SK-N-SH (cell line): ENCODE measurements at regions not wholly inside any gene's neighbourhood (a gene's known extent, or its start where the extent isn't known, plus 50 kb on each side); places are given as distances from the start of the nearest gene placed in this dataset.

Source experiments
- CTCF ChIA-PET: fragments of 300-600, 350-600 bp; formaldehyde crosslinking; extraction: SDS; loops from one replicate; lab custom pipeline; 2021; lab: Yijun Ruan, JAX
- POLR2A ChIA-PET: fragments of 350-600 bp; sonication (Branson Sonifier 250); formaldehyde crosslinking; extraction: SDS; loops from one replicate; lab custom pipeline; 2020; ENCODE audit warnings: antibody characterized with exemption, inconsistent platforms; lab: Yijun Ruan, JAX
- DNase-seq: peaks from one replicate; pipeline ENCODE4 v3.0.0; 2012
- H2AFZ ChIP-seq: fragments of 200-600 bp; sonication (generic); 2 replicates; pipeline ENCODE4 v1.8.1; 2016; ENCODE audit warnings: antibody characterized with exemption, mild to moderate bottlenecking, low read depth
- H3F3A ChIP-seq: fragments of 200-600 bp; sonication (generic); replicated peaks from 2 replicates; pipeline ENCODE3; 2016; ENCODE audit warnings: antibody characterized with exemption, mild to moderate bottlenecking; ENCODE audit not compliant: insufficient read depth
- H3K27ac ChIP-seq, 2 experiments: fragments of 200-500 bp in 1 of 2; fragments of 200-600 bp in 1 of 2; sonication (Bioruptor generic) in 1 of 2; sonication (generic), shearing (Covaris generic) in 1 of 2; 2 replicates each; pipeline versions ENCODE4 v1.5.1 to v1.6.1; 2014 to 2016; ENCODE audit warnings: low read depth in 2 of 2, inconsistent platforms in 1 of 2, low read length in 1 of 2, mild to moderate bottlenecking in 1 of 2, mixed read lengths in 1 of 2
- H3K27me3 ChIP-seq: fragments of 200-600 bp; sonication (generic), shearing (Covaris generic); 2 replicates; pipeline ENCODE4 v1.6.1; 2016; ENCODE audit warnings: mixed run types; ENCODE audit not compliant: insufficient read depth
- H3K36me3 ChIP-seq, 2 experiments: fragments of 200-500 bp in 1 of 2; fragments of 200-600 bp in 1 of 2; sonication (Bioruptor generic) in 1 of 2; sonication (generic) in 1 of 2; replicated peaks in 1 of 2; 2 replicates each; pipeline versions ENCODE3 to v1.5.1; 2014 to 2016; ENCODE audit warnings: low read length in 1 of 2, mild to moderate bottlenecking in 1 of 2; ENCODE audit not compliant: insufficient read depth in 2 of 2, control insufficient read depth in 1 of 2
- H3K4me1 ChIP-seq, 2 experiments: fragments of 200-500 bp in 1 of 2; fragments of 200-600 bp in 1 of 2; sonication (Bioruptor generic) in 1 of 2; sonication (generic), shearing (Covaris generic) in 1 of 2; 2 replicates each; pipeline versions ENCODE4 v1.5.1 to v1.6.1; 2014 to 2016; ENCODE audit warnings: low read depth in 1 of 2, low read length in 1 of 2, mixed run types in 1 of 2; ENCODE audit not compliant: insufficient read depth in 2 of 2, control insufficient read depth in 1 of 2
- H3K4me2 ChIP-seq: fragments of 200-600 bp; sonication (generic), shearing (Covaris generic); 2 replicates; pipeline ENCODE4 v1.6.1; 2017; ENCODE audit warnings: mixed run types
- H3K4me3 ChIP-seq, 2 experiments: fragments of 200-500 bp in 1 of 2; fragments of 200-600 bp in 1 of 2; sonication (Bioruptor generic) in 1 of 2; sonication (generic), shearing (Covaris generic) in 1 of 2; 2 replicates each; pipeline versions ENCODE4 v1.5.1 to v1.8.1; 2014 to 2016; ENCODE audit warnings: low read depth in 2 of 2, inconsistent platforms in 1 of 2, low read length in 1 of 2, mild to moderate bottlenecking in 1 of 2, mixed read lengths in 1 of 2, moderate library complexity in 1 of 2
- H3K79me2 ChIP-seq: fragments of 200-600 bp; sonication (generic); 2 replicates; pipeline ENCODE4 v1.8.1; 2017; ENCODE audit warnings: mild to moderate bottlenecking; ENCODE audit not compliant: insufficient read depth
- H3K9ac ChIP-seq: fragments of 200-600 bp; sonication (generic); 2 replicates; pipeline ENCODE4 v1.6.1; 2017; ENCODE audit warnings: mixed run types
- H3K9me2 ChIP-seq: fragments of 200-600 bp; sonication (generic); 2 replicates; pipeline ENCODE4 v1.6.1; 2017; ENCODE audit warnings: mixed run types
- H3K9me3 ChIP-seq: fragments of 200-600 bp; sonication (generic); 2 replicates; pipeline ENCODE4 v1.6.1; 2017; ENCODE audit warnings: mixed run types, mild to moderate bottlenecking, moderate library complexity
- H4K20me1 ChIP-seq: fragments of 200-600 bp; sonication (generic); 2 replicates; pipeline ENCODE4 v1.6.1; 2017; ENCODE audit warnings: mild to moderate bottlenecking, mixed run types; ENCODE audit not compliant: insufficient read depth
- EP300 ChIP-seq, 2 experiments: IDR thresholded peaks; 2 replicates each; pipeline versions ENCODE4 v1.4.0 to v1.6.1; 2012; ENCODE audit warnings: borderline replicate concordance in 1 of 2, low read depth in 1 of 2, low read length in 1 of 2
- FOSL2 ChIP-seq: IDR thresholded peaks from 2 replicates; pipeline ENCODE4 v1.4.0; 2012; ENCODE audit warnings: low read depth, mild to moderate bottlenecking, moderate library complexity, borderline replicate concordance
- JUND ChIP-seq: IDR thresholded peaks from 2 replicates; pipeline ENCODE4 v1.4.0; 2012
- NFIC ChIP-seq: IDR thresholded peaks from 2 replicates; pipeline ENCODE4 v1.4.0; 2012; ENCODE audit warnings: borderline replicate concordance
- PBX3 ChIP-seq: IDR thresholded peaks from 2 replicates; pipeline ENCODE4; 2012
- POLR2AphosphoS5 ChIP-seq: IDR thresholded peaks from 2 replicates; pipeline ENCODE4 v1.6.1; 2012; ENCODE audit warnings: low read depth, low read length
- RFX5 ChIP-seq: IDR thresholded peaks from 2 replicates; pipeline ENCODE4 v1.6.1; 2012; ENCODE audit warnings: mild to moderate bottlenecking, improper control_type of control experiment, low read length
- TCF12 ChIP-seq: IDR thresholded peaks from 2 replicates; pipeline ENCODE4 v1.4.0; 2012
- USF2 ChIP-seq: fragments of 150-350 bp; IDR thresholded peaks from 2 replicates; pipeline ENCODE4 v1.6.1; 2017; ENCODE audit warnings: antibody characterized with exemption, low read length, low read depth, borderline replicate concordance
- WGBS: methylation state at CpG from one replicate; pipeline ENCODE4 v1.1.6; 2017; ENCODE audit warnings: low lambda C conversion rate; 5-methylcytosine and 5-hydroxymethylcytosine counted together
- TF ChIP-seq, protein P1 (sequence below): IDR thresholded peaks from 2 replicates; pipeline ENCODE4 v1.4.0; 2012; ENCODE audit warnings: low read depth, borderline replicate concordance

GRCh38 chr21:27648560-27648959 lies 681.7 kb upstream of the ADAMTS5 start:
- POLR2A ChIA-PET = no interaction called here
- Histone ChIP-seq H3K4me3 (no peak overlapping the region), H3K9me3 (no peaks in the 10 kb centered on the region), H3K9me2 (no peaks in the 10 kb centered on the region), H2AFZ (no peak overlapping the region), H3F3A (peaks cover 5% of the 10 kb centered on the region), H3K79me2 (no peaks in the 10 kb centered on the region), H3K4me1 (peaks cover 0 to 6% of the 10 kb centered on the region in 2 experiments; a peak in 2 of 4 replicates), H3K36me3 (no peaks in the 10 kb centered on the region), H3K27me3 (no peaks in the 10 kb centered on the region), H3K9ac (peak overlapping the region; percentile 75), H3K27ac (peak overlapping the region; percentile 3 to 94; a peak in 3 of 4 replicates), H4K20me1 (no peaks in the 10 kb centered on the region), H3K4me2 (peak overlapping the region; percentile 2; the same call in 1 of the 2 replicates)
- 5% methylated on average over 1 of the region's 1 CpG for WGBS
- TF ChIP-seq EP300 (IDR thresholded peaks at IDR 0.05; ENCODE audit: borderline replicate concordance in 1 of 2, low read depth in 1 of 2, low read length in 1 of 2) = 0 out of 4 replicates have a peak, but pooled peaks of 1 of the 2 experiments have one; percentile 33
- TF ChIP-seq, protein P1, sequence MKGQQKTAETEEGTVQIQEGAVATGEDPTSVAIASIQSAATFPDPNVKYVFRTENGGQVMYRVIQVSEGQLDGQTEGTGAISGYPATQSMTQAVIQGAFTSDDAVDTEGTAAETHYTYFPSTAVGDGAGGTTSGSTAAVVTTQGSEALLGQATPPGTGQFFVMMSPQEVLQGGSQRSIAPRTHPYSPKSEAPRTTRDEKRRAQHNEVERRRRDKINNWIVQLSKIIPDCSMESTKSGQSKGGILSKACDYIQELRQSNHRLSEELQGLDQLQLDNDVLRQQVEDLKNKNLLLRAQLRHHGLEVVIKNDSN = no peak
- TF ChIP-seq RFX5 = no peak
- TF ChIP-seq PBX3 = peak; percentile 34; the same call in 1 of the 2 replicates
- peak; percentile 44; the same call in 1 of the 2 replicates for TF ChIP-seq NFIC
- TF ChIP-seq JUND = peak; percentile 58
- TF ChIP-seq FOSL2 = peak; percentile 55; the same call in 1 of the 2 replicates
- peak; percentile 61 for TF ChIP-seq TCF12
- CTCF ChIA-PET = interaction anchor here (1.5 kb wide), 1 partner anchor 14 kb away, joined by 3 read pairs; no protein-coding TSS in a partner anchor
- no peak for DNase-seq

DNA sequence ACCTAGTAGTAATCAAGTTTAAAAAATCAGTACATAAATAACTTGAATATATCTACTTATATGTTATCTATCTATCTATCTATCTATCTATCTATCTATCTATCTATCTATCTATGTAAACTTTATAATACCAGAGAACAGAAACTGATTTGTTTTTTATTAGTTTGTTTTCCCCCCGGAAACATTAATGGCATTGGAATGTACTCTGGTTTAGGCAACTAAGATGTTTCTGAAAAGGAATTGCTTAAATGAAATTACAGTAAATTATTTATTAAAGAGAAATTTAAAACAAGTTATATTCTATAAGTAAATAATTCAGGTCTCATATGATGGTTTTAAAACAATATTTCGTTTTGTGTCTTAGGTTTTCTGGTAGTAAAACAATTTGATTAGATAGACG lies 681.0 kb upstream of the ADAMTS5 start:
- Histone ChIP-seq H2AFZ (no peak overlapping the region; the same call in 1 of the 2 replicates), H3K36me3 (no peaks in the 10 kb centered on the region), H3F3A (peaks cover 5% of the 10 kb centered on the region), H3K27ac (peak overlapping the region in 1 of 2 experiments; percentile 94; a peak in 2 of 4 replicates), H3K4me2 (no peak overlapping the region), H4K20me1 (no peaks in the 10 kb centered on the region), H3K27me3 (no peaks in the 10 kb centered on the region), H3K9ac (peak overlapping the region; percentile 75; the same call in 1 of the 2 replicates), H3K4me1 (peaks cover 0 to 6% of the 10 kb centered on the region in 2 experiments; a peak in 2 of 4 replicates), H3K4me3 (no peak overlapping the region), H3K9me2 (no peaks in the 10 kb centered on the region), H3K79me2 (no peaks in the 10 kb centered on the region), H3K9me3 (no peaks in the 10 kb centered on the region)
- TF ChIP-seq POLR2AphosphoS5 = no peak
- WGBS = 47% methylated on average over 3 of the region's 3 CpGs
- DNase-seq = no peak
- ChIA-PET POLR2A (no interaction called here), CTCF (no interaction called here)

- Histone ChIP-seq H3K27ac (peak overlapping the region in 1 of 2 experiments; percentile 94; a peak in 2 of 4 replicates), H3F3A (peaks cover 5% of the 10 kb centered on the region), H3K4me3 (no peak overlapping the region), H4K20me1 (no peaks in the 10 kb centered on the region), H3K27me3 (no peaks in the 10 kb centered on the region), H3K36me3 (no peaks in the 10 kb centered on the region), H3K79me2 (no peaks in the 10 kb centered on the region), H3K9me3 (no peaks in the 10 kb centered on the region), H3K9ac (no peak overlapping the region), H3K4me2 (no peak overlapping the region), H3K4me1 (peaks cover 0 to 6% of the 10 kb centered on the region in 2 experiments; a peak in 2 of 4 replicates), H3K9me2 (no peaks in the 10 kb centered on the region), H2AFZ (no peak overlapping the region)
- CTCF ChIA-PET = no interaction called here
- no peak for DNase-seq
- TF ChIP-seq USF2 (no peak), NFIC (0 out of 2 replicates have a peak, but pooled peaks have one; percentile 4), JUND (no peak)
- WGBS = 88% methylated on average over 3 of the region's 3 CpGs
- POLR2A ChIA-PET = no interaction called here
Measured at GRCh38 chr21:27647401-27647800, 680.5 kb upstream of the ADAMTS5 start.
